Hematopoietic multipotent progenitor cell treated with erythropoietin and hydrocortisone succinate and interleukin-3 and kit ligand, for 8 days (in vitro differentiated cells): ENCODE measurements at regions not wholly inside any gene's neighbourhood (a gene's known extent, or its start where the extent isn't known, plus 50 kb on each side); places are given as distances from the start of the nearest gene placed in this dataset.

ENCODE experiments used
- DNase-seq: peaks from one replicate; pipeline ENCODE4 v3.0.0-alpha.2; 2015

DNA sequence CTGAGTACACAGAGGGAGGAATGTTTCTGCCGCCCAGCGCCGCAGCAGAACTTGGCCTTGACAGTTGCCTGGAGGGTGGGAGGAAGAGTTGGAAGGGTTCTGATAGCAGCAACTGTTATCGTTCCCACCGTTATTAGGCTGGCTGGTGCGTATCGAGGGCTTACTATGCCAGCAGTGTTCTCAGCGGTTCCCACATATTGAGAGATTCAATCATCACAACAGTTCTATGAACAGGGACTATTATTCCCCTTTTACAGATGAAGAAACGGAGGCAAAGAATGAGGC, 380.1 kb upstream of the SULF2 start:
- DNase-seq, result no peak

DNA sequence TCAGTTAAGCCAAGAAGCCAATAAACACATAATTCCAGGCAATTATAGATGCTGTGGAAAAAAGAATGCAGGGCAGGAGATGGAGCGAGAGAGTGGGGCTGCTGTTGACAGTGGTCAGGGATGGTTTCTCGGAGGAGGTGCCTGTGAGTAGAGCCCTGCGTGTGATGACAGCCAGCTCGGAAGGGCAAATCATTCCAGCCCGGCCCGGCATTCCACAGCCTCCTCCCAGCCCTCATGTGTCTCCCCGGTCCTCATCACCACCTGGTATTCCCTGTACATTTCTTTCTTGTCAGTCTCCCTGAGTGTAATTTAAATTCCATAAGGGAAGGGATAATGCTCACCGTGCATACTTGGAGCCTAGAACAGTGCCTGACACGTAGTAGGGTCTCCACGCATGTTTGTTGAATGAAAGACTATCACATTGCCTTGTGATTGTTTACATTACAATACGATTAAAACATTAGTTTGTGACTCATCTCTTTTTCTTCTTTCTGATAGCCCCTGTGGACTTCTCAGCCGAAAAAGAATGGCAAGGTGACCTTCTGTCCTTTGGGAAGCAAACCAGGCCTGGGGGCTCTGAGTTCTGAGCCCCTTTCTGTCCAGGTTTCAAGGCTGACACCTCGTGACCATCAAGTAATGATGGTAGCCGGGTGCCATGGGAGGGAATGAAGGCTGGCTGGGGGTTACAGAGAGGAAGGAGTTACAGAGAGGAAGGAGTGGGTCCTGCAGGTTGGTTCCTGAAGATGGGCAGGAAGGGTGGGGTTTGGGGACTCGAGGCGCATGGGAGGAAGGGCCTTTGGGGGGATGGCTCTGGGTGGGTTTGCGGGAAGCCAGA, 379.5 kb upstream of the SULF2 start:
- DNase-seq, result no peak

DNA sequence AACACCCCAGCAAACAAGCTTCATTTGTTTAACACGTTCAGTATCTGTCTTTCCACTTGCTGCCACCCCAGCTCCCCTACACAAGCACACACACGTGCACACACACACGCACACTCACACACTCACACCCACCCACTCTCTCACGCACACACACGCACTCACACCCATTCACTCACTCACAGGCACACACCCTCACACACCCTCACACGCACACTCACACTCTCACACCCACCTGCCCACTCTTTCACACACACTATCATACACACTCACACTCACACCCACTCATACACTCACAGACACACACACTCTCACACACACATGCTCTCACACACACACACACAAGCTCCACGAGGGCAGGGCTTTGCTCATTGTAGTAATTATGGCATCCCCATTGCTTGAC, 378.8 kb upstream of the SULF2 start:
- DNase-seq, result no peak

DNA sequence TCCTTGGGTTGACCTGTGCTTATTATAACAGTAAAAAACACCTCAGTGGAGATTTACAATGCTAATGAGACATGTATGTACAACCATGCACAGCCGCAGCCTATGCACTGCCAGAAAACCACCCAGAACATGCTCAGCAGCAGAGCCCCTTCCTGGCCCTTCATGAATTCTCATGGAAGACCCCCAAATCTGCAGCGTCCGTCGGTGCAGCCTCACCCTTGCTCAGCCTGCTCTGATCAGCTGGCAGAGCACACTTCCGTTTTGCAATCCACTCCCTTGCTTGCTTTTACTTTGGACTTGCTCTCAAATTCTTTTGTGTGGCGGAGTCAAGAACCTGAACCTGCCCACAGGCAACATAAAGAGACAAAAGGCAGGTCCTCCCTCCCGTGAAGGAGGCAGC, 378.2 kb upstream of the SULF2 start:
- no peak for DNase-seq

DNA sequence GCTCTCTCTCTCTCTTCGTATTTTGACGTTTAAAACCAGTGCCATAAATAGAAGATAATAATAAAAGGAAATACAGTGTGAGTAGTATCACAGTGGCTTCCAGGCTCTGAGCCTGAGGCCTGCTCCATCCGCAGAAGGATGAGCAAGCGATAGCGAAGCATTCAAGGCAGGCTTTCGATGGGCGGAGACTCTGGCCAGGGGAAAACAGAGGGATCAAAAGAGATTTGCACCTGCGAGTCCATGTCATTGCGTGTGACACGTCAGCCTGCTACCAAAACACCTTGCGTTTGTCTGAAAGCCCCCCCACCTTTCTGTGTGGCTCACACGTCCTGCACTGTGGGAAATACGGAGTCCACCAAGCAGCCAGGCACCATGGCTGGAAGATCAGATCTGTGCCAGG, 377.3 kb upstream of the SULF2 start:
- no peak for DNase-seq

DNA sequence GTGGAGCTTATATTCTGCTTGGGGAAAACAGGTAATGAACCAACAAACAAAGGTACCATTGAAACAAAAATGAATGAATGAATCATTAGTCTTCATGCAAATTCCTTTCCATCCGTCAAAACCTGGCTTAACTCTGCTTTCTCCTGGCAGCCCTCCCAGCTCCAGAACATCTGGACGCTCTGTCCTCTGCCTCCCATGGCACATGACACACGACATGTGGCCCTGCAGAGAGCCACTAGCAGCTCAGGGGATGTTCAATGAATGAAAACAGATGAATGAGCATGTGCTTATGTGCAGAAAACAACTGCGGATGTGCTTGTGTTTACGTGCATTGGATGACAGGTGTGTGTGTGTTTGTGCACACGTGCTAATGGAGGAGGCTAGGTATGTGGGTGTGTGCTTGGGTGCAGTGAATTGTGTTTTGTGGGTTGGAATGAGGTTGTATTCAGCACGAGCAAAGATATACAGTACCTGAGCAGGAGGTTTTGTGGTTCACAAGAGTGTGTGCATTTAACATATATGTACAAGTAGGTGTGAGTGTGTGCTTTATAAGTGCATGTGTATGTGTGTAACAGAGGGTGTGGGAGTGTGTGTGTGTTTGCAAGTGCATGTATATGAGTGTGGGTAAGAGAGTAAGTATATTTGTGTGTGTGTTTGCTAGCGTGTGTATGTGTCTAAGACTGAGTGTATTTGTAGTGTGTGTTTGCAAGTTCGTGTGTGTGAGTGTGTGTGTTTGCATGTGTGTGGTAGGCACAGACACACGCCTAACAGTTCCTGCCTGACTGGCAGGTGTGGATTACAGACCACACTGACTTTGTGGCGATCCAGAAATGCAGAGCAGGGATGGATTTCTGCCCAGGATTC, 374.1 kb upstream of the SULF2 start:
- DNase-seq, result no peak

DNA sequence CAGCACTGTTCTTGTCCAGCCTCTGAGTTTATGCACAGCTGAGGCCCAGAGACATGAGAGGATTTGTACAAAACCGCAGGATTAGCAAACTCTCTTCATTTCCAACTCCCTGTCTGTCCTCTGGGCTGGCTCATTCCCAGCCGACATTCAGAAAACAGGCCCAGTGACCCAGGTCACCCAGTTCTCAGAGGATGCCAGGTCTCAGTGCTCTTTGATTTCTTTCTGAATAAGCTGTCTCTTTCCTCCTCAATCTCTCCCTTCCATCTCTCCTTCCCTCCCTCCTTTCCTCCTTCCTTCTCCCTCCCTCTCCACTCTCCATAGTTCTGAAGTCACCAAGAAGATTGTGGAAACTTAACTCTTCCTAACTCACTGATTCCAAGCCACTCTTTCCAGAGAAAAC, 372.7 kb upstream of the SULF2 start:
- no peak for DNase-seq

DNA sequence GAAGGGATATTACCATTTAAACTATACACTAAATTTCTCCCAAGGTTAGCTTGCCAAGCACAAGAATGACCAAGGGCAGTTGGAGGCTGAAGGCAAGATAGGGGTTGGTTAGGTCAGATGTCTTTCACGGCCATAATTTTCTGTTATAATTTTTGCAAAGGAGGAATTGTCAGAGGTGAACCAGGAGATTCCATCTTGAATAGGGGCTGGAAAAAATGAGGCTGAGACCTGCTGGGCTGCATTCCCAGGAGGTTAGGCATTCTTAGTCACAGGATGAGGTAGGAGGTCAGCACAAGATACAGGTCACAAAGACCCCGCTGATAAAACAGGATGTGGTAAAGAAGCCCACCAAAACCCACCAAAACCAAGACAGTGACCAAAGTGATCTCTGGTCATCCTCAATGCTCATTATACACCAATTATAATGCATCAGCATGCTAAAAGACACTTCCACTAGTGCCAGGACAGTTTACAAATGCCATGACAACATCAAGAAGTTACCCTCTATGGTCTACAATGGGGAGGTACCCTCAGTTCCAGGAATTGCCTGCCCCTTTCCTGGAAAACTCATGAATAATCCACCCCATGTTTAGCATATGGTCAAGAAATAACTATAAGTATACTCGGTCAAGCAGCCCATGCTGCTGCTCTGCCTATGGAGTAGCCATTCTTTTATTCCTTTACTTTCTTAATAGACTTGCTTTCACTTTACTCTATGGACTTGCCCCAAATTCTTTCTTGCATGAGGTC, 371.8 kb upstream of the SULF2 start:
- no peak for DNase-seq

DNA sequence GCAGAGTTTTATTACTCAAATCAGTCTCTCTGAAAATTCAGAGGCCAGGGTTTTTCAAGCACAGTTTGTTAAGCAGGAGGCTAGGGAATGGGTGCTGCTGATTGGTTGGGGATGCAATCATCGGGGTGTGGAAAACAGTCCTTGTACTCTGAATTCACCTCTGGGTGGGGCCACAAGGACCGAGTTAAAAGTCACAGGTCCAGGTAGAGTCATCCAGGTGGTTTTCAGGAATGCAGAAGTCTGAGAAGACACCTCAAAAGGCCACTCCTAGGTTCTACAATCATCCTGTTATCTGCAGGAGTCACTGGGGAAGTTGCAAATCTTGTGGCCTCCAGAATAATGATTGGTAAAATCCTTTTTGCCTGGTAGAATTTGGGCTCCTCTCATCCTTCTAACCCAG, 371.2 kb upstream of the SULF2 start:
- no peak for DNase-seq

DNA sequence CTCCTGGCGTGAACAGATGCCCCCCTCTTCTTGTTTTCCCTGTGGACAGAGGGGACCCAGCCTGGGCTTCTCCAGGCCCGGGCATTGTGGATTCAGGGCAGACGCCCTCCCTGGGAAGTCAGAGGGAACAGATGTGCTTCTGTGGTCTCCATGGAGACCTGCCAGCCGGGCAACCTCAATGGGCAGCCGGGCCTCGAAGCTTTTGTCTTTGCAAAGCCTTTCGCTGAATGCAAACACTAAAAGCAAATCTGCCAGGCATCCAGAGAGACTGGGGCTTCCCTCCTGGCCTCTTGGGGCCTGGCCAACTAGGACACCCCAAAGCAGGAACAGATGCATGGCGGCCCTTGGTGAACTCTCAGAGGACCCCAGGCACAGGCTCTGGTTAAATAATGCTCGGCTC, 370.0 kb upstream of the SULF2 start:
- DNase-seq, result no peak

DNA sequence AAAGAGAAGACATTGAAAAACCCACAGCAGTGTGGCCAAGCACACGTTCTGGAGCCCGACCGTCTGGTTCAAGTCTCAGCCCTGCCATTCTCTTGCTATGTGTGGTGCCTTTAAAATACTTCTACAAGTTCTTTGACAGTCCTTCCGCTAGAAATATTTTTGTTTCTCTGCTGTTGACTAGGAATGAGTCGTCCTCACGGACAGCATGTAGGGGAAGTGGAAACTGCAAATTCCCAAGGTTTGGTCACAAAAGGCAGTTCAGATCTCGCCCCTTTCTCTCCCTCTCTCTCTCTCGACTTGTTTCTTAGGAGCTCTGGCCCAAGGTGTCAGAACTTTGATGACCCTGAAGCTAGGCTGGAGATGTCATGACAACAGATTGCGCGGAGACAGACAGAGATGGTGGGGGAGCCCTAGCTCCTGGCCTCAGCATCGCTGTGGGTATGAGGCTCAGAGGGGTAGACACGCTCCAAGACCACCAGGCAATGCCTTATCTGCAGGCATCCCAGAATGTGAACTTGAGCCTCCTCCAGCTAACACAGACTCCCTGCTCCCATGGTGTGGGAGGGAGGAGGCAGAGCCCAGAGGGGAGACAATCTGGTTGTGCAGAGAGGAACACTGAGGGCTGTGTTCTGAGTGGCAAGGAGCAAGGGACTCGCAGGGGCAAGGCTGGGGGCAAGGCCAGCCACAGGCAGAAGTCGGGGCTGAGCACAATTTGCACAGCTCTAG, 368.9 kb upstream of the SULF2 start:
- no peak for DNase-seq

DNA sequence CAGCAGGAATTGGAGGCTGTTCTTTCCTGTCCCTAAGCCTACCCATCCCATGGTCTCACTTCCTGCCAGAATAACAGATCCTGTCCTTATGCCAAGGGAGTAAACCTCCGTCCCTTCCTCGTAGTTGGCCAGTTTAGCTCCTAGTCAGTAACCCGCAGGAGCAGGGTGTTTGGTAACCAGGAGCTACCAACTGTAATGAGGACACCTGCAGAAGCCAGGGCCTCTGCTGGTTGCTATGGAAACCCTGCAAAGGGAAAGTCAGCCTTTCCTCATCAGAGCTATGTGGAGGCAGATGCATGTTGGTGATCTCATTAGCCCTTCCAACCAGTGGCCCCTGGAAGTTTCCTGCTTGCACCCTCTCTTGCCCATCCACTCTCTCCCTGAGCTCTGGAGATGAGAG, 368.2 kb upstream of the SULF2 start:
- no peak for DNase-seq

DNA sequence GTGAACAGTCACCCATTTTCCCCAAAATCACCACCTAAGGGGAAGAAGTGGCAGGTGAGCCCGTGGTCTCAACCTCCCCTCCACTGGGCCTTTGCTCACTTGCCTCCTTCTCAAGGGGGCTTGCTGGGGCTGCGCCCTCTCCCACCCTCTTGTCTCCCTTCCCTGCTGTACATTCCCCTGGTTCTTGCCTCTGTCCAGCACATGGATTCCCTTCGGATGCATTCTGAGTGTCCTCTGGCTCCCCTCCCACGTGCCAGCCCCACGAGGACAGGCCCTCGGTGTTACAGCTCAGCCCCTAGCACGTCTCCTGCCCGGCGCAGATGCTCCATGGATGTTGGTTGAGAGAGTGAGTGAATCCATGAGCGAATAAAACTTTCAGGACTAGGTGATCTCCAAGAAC, 367.8 kb upstream of the SULF2 start:
- DNase-seq, result no peak

DNA sequence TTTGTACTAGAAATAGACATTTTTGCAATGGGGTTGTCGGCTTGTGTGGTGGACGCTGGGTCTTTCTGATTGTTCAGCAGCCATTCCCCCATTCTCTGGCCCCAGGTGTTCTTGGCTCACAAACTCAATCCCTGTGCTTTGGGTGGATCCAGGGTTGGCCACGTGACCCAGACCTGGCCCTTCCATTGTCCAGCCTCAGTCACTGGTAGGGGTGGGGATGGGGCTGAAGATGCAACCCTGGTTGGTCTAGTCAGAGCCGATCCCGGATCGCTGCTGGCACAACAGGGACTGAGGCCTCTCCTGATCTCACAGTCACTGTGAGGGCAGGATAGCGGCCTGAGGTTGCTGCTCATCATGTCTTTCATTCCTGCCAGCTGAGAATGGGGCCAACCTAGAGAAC, 365.3 kb upstream of the SULF2 start:
- no peak for DNase-seq

DNA sequence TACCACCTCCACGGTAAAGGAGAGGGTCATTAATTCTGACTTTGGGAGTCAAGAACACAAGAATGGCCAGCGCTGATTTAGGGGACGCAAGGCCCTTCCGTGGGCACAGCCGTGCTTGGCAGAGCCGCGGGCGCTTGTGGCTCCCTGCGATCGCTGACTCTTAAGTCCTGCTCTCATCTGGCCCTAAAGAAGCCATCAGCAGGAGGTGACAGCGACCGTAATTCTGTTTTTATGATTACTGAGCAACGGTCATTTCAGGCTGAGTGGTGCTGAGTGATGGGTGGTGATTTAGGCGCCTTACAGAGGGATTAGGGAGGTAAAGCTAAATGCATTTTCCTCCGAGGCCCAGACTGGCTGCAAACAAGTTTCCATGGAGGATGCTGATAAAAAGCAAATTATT, 364.6 kb upstream of the SULF2 start:
- DNase-seq, result no peak

DNA sequence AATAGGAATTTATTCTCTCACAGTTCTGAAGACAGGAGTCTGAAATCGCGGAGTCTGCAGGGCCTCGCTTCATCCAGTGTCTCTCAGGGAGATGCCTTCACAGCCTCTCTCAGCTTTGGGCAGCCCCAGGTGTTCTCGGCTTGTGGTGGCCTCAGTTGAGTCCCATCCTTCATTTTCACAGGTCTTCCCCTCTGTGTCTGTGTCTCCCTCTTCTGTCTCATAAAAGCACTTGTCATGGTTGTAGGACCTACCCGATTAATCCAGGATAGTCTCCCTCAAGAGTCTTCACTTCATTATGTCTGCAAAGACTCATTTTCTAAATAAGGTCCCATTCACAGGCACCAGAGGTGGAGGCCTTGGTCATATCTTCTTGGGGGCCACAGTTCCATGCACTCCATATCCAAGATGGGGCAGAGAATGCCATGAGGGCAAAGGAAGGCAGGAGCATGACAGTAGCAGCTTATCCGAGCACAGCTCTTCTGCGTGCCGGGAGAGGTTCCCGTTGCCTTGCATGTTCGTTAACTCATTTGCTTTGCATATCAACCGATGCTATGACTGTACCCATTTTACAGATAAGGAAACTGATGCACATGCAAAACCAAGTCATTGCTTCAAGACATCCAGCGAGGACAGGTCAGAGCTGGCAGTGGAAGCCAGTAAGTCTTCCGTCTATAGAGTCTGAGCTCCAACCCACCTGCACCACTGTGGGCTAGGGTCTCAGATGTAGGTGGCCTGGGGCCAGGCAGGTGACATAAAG, 363.8 kb upstream of the SULF2 start:
- DNase-seq, result no peak

DNA sequence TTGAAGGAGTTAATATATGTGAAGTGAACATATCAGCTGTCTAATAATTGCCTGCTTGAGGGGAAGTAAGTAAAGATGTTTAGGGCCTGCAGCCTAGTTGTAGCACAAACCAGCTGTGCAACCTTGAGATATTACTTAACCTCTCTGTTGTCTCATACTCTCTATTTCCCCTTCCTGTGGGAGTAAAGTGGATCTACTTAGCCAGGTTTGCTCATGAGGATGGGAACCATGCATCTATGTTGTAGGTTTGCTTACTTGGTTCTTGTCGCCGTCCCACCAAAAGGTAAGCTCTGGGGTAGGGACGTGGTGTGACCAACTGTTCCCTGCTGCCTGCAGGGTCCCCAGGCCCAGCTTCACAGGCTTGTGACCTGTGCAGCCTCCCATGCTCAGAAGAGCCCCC, 362.7 kb upstream of the SULF2 start:
- DNase-seq, result no peak

DNA sequence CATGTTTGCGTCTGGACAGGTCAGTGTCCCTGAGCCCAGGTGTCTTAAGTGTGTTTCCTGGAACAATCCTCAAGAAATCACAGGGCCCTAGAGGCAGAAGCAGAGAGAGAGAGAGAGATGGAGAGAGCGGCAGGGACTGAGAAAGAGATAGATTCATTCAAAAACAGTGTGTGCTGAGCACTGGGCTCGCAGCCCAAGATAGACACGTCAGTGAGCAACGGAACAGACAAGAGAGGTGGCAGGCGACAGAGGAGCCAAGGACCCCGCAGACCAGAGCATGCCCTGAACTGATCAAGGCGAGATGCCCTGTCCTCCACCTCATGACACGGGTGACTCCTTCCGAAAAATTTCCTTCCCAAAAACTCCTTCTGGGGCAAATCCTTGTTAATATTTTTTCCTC, 362.0 kb upstream of the SULF2 start:
- DNase-seq, result no peak

DNA sequence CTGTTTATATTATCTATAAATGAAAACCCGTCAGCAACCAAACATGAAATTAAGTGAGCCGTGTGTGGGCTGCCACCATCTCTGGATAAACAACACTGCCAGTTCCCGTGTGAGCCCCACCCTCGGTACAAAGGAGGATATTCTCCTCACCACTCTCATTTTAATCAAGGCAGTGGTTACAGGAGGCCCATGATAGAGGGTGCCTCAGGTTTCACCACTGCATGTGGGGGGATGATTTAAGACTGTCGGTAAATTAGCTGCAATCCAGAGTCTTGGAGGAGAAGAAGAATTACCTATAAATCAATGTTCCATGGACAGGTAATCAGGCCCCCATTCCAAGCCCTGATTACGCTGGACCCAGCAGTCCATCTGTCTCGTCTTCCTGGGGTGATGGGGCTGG, 361.6 kb upstream of the SULF2 start:
- DNase-seq, result no peak

DNA sequence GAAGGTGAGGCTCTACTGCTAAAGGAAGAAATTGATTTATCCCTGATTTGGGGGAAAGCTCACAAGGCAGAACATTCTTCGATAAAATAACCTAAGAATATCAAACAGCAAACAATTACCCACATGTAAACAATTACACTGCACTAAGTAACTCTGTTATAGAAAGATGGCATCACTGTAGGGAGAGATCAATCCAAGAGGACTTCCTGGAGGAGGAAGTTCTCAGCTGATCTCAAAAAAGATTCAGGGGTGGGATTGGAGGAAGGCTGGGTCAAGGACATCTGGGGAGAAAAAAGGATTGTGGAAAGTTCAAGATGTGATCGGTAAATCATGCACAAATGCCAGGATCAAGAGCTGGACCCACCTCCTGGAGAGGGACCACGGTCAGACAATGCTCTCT, 361.0 kb upstream of the SULF2 start:
- DNase-seq, result no peak

DNA sequence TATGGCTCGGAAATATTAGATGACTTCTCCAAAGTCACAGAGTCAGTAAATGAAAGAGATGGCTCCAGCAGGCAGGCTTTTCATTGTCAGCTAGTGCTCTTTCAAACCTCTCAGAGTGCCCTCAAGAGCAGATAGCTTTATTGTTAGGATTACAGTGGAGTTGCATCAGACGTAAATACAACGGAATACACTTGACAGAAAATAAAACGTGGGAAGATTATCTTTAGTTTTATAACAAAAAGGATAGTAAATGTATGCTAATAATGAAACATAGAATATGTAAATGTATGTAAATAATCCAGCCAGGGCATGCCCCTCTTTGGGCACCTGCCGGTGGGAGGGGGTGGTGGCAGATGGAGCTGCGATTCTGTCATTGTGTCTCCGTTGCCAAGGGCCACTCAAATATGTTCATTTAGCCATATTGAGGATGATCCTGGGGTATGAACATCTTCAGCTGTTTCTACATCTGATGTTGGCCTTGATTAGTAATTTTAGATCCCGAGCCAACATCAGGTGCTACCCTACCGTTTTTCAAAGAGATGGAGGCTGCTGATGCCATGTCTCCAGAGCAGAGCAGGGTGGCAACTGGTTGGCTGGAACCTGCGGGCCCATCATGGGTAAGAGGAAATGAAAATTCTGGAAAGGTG, 358.3 kb upstream of the SULF2 start:
- DNase-seq, result no peak

DNA sequence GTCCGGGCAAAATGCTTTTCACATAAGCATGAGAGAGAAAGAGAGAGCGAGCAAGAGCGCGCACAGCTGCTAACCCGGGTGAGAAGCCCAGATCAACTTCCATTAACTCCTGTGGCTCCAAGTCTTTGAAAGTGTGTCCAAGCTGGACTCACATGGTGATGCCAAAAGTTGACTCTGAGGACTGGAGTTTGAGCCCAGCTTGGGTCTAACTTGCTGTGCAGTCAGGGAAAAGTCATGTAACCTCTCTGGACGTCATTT, 357.2 kb upstream of the SULF2 start:
- no peak for DNase-seq
